GM19328 (cell line): ENCODE measurements at regions not wholly inside any gene's neighbourhood (a gene's known extent, or its start where the extent isn't known, plus 50 kb on each side); places are given as distances from the start of the nearest gene placed in this dataset.
"Not testable (repeated sequence)": the region's sequence is repeated elsewhere in the genome, so short reads cannot be mapped to it uniquely, and the experiment has no call there.

Experiments
- ATAC-seq: cut with Tn5 transposase; IDR thresholded peaks from one replicate; pipeline ENCODE4 v1.9.1; 2021; ENCODE audit warnings: mild to moderate bottlenecking, moderate library complexity; ENCODE audit not compliant: unreplicated experiment

DNA sequence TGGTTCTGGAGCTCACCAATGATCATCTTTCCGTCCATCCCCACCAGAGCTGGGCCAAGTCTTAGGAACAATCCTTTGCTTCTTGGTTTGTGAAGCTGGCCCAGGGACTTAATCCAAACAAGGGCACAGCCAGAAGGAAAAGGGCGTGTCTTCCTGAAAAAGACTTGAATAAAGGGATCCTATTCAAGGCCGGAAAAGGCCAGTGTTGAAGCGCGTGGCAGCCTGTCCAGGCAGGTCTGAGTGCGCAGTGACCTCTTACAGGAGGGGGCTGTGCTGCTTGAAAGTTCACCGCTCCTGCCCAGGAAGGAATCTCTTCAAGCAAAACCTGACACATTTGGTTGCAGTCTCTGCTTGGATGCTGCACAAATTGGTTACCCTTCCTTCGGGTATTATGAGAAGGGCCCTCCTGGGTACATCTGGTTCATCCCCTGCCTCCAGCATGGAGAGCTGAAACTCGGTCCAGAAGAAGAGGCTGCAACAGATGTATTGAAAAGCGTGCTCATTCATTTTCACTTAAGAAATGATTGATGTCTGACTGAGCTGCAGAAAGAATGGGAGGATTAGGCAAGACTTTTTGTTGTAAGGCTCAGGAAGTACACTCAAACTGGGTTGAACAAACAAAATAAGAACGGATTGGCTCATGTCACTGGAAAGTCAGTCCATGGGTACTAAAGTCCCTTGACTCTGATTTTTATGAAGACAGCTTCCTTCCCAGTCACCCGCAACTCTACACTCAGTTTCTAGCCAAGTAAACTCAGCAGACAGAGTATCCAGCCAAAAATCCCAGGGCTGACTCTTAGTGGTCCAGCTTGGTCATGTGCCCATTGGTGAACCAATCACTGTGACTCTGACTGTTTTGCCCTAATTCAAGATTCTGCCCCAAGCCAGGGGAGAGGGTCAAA lies 136.3 kb downstream of the TFAP2C start:
- ATAC-seq = no peak

DNA sequence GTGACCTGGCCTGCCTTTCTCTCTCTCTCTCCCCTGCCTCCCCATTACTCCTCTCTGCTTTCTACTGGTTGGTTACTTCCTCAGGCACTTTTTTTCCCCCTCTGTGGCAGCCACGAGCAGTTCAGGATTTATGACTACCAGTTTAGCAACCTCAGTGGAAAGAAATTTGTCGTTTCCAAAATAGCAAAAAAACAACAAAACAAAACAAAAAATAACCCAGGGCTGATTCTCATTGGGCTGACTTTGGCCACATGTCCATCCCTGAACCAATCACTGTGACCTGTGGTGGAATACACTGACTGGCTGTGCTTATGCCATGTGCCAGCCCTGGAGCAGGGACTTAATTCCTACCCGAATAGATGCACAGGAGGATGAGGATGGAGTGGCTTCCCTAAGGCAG lies 137.4 kb downstream of the TFAP2C start:
- no peak for ATAC-seq

DNA sequence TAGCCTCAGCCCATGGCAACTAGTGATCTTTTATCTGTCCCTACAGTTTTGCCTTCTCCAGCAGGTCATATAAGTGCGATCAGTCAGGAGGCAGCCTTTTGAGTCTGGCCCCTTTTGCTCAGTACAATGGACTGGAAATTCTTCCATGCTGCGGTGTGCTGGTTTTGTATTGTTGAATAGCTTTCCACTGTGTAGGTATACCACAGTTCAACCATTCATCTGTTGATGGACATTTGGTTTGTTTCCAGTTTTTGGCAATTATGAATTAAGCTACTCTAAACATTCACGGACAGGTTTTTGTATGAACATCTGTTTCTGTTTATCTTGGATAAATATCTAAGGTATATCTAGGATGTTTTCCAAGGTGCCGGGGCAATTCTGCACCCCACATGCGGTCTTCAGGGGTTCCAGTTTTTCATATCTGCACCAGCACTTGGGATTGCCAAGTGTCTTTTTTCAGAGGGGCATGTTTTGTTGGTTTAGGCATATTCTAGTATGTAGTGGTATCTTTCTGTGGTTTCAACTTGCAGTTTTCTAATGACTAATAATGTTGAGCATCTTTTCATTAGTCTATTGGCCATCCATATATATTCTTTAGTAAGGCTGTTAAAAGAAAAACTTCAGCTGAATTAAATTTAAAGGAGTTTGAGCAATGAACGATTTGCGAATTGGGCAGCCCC lies 141.0 kb downstream of the TFAP2C start:
- ATAC-seq = no peak

DNA sequence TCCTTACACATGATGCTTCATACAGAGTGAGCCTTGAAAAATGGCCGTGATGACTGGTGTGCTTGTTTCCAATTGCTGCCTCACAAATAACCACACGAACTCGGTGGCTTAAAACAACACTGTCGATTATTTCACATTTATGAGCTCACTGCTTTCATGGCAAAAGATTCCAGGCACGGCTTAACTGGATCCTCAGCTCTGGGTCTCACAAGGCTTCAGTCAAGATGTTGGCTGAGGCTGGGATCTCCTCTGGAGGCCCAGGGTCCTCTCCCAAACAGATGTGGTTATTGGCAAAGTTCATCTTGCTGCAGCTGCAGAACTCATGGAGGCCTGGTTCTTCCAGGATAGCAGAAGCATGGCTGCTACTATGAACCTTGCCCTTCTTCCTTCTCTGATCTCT lies 144.6 kb downstream of the TFAP2C start:
- ATAC-seq = no peak

DNA sequence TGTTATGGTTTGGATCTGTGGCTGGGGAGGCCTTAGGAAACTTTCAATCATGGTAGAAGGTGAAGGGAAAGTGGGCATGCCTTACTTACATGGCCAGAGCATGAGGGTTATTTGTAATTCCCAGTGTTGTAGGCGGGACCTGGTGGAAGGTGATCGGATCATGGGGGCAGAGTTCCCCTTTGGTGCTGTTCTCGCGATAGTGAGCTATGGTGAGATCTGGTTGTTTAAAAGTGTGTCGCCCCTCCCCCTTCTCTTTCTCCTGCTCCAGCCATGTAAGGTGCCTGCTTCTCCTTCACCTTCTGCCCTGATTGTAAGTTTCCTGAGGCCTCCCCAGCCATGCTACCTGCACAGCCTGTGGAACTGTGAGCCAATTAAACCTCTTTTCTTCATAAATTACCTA lies 145.8 kb downstream of the TFAP2C start:
- ATAC-seq = no peak

DNA sequence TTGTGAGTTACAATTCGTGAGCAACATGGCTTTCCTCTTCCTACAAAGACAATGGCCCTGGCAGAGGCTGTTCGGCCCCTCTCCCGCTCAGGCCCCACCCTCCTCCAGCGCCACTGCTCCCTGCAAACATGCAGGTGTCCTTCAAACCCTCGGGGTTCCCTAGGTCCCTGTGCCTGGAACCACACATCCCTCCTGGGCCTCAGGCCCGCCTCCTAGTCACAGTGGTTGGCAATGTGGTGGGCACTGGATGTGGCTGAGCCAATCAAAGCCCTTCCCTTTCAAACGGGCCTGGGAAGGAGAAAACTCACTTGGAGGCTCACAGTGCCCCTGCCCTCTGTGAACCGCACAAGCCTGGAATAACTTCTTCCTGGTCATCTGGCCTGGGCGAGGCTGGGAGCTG lies 147.2 kb downstream of the TFAP2C start:
- ATAC-seq = no peak

DNA sequence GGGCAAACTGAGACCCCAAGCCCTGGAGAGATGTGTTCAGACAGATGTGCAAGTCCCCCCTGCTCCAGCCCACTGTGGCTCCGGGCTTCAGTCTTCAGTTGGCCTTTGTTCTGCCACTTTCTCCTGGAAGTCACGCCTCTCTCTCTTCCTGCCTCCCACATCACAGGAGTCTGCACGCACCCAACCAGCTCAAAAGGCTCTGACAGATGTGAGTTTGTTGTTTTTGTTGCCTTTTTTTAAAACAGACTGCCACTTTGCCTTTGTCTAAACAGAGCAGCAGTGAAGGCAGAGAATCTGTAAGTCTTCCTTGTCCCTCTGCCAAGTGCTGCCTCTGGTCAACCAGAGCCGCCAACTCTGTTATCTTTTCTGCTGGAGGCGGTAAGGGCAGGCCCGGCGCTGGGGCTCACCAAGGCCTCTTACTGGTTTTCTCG lies 149.7 kb downstream of the TFAP2C start:
- no peak for ATAC-seq

DNA sequence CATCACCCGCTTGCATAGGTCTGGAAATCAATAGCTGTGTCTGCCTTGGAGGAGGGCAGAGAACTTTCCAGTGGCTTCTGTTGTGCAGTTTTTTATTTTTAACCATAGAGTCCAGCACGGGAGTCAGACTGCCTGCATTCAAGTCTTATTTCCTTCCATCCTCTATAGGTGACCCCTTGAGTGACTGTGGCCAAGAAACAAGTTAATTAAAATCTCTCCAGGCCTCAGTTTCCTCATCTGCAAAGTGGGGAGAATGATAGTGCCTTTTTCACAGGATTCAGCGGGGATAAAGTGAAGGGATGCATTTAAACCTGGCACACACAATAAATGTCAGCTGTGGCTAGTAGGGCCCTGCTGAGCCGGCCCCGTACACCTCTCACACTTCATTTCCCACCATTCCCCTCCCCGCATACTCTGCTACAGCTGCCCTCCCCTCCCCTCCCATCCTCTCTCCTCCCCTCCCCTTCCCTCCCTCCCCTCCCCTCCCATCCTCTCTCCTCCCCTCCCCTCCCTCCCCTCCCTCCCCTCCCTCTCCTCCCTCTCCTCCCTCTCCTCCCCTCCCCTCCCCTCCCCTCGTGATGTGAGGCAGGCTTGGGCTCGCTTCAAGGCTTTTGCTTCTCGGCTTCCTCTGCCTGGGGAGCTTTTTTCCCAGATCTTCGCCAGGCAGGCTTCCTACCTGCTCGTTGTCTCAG lies 150.5 kb downstream of the TFAP2C start:
- ATAC-seq = no peak

DNA sequence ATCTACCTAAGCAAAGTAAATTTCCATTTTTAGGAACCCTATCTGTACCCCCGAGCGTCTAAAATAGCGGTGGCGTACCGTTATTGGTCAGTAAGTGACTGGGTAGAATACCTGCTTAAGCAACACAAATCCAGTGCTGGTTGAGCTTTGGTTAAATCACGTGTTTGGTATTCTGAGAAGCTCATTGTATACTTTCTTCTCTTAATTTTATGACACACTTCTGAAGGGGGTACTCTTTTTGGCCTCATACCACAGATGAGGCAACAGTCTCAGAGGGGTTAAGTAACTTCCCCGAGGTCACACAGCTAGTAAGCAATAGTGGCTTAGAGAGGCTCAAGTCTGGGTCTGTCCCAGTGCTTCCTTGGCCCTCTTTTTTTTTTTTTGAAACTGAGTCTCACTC lies 151.2 kb downstream of the TFAP2C start:
- ATAC-seq = no peak

DNA sequence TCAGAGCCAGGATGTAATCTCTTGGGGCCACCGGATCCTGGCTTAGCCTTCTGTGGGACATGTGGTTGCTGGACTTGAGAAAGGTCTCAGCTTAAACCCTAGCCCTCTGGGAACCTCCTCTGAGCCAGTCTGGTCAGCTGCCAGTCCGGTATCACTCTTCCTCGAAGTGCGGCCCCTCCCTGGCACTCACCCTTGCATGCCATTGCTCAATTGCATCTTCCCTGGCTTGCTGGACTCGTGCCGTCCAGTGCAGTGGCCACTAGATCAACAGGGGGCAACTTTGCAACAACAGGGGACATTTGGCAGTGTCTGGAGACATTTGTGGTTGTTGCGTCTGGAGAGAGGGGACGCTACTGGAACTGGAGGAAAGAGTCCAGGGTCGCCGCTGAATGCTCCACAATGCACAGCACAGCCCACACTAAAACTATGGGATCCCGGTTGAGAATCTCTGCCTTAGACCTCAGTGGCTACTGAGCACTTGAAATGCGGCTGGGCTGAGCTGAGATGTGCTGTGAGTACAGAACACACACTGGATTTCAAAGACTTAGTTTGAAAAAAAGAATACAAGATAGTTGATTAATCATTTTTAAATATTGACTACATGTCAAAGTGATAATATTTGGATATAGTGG lies 152.1 kb downstream of the TFAP2C start:
- no peak for ATAC-seq

DNA sequence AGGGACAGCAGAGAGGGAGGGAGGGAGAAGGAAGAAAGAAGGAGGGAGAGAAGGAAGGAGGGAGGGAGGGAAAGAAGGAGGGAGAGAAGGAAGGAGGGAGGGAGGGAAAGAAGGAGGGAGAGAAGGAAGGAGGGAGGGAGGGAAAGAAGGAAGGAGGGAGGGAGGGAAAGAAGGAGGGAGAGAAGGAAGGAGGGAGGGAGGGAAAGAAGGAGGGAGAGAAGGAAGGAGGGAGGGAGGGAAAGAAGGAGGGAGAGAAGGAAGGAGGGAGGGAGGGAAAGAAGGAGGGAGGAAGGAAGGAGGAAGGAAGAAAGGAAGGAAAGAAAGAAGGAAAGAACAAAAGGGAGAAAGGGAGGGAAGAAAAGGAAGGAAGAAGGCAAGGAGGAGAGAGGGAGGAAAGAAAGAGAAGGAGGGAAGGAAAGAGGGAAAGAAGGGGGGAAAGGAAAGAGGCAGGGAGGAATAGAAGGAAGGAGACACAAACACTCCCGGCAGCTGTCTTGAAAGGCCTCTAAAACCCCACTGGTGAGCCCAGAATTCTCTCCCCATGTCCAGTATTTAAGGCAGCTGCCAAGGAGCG lies 153.0 kb downstream of the TFAP2C start:
- ATAC-seq = not testable (repeated sequence)

DNA sequence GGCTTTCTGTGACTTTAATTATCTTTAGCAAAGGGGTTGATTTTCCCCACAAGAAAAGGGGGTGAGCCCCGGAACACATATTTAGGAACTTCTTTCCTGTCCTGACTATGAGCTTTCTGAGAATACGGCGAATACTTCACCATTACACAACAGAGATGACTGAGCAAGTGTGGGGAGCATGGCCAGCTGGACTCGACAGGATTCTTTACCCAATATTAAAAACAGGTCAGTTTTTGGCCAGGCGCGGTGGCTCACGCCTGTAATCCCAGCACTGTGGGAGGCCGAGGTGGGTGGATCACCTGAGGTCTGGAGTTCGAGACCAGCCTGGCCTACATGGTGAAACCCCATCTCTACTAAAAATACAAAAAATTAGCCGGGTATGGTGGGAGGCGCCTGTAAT lies 153.7 kb downstream of the TFAP2C start:
- not testable (repeated sequence) for ATAC-seq

DNA sequence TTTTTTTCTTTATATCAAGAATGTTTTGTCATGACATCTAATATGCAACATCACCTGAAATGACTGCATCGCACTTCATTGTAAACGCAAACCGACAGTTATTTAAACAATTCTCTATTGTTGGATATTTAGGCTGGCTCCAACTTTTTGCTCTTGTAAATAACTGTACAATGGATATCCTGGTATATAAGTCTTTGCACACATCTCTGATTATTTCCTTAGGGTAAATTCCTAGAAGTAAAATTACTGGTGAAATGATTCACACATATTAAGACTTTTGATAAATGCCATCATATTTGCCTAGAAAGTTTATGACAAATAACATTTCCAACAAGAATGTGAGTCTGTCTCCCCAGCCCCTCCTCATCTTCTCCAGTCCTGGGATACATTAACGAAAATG lies 154.7 kb downstream of the TFAP2C start:
- no peak for ATAC-seq

DNA sequence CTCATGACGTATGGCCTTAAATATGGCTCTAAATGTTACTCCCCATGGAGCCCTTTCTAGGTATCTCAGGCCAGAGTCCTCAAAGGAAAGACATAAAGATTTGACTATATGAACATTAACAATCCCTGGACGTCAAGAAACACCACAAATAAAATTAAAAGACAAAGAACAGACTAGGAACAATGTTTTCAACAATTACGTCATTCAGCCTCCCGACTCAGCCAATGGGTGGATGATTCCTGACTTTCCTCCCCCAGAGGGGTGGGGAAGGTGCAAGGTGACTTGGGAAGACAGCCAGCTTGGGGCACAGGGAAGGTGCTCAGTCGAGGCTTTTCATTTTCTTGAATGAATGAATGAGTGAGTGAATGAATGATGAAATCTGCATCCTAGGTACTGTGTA lies 157.4 kb downstream of the TFAP2C start:
- ATAC-seq = no peak

DNA sequence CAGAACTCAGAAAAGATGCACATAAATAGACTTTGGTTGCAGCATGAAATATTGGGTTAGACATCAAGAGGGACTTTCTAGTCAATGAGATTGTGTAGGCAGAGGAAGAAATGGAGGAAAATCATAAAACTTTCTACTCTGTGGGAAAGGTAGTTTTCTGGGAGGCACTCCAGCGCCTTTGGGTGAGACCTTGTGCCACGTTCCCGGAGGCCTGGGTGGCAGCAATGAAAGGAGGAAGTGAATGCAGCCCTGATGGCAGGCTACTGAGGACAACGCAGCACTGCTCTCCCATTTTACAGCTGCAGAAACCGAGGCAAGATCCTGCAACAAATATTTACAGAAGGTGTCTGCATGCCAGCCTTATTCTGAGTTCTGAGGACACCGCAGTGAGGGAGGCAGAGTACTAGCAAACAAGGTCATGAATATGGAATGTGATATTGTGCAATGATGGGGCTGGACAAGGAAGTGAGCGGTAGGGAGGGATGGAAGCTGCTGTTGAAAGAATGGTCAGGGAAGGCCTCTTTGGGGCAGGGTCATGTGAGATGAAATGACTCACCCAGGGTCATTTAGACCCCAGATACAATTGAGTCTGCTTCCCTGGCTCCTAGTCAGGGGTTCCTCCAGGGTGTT lies 159.1 kb downstream of the TFAP2C start:
- no peak for ATAC-seq

DNA sequence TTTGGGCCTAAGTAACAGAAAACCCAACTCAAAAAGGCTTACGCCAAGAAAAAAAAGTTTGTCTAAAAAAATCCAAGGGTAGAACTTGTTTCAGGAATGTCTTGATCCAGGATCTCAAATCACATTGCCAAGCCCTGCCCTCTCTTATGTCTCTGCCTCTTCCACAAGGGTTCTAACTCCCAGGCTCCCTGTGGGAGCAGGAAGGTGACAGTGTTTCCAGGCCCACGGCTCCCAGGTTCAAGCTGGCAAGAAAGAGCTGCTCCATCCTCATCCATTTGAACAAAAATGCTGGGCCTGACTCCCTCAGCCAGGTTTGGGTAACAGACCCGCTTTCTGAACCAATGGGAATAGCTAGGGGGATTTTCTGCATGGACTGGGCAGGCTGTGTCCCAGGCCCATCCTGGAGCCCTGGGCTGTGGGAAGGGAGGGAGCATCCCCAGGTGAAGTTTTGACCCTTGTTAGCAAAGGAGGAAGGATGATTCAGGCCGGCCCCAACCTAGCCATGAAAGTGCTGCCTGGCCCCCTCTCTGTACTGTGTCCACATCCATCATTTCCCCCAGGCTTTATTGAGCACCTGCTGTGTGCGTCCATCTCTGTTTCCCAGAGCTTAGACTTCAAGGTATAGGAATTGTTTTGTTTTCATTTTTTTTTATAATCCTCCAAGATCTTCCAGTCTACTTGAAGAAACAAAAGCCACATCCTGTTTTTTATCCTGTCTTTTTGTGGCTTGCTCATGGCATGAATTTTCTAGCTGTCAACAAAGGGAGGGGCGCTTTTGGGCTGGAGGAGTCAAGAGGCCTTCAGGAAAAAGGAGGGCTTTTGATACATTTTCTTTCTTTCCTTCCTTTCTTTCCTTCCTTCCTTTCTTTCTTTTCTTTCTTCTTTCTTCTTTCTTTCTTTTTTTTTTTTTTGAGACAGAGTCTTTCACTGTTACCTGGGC lies 159.8 kb downstream of the TFAP2C start:
- ATAC-seq = no peak

DNA sequence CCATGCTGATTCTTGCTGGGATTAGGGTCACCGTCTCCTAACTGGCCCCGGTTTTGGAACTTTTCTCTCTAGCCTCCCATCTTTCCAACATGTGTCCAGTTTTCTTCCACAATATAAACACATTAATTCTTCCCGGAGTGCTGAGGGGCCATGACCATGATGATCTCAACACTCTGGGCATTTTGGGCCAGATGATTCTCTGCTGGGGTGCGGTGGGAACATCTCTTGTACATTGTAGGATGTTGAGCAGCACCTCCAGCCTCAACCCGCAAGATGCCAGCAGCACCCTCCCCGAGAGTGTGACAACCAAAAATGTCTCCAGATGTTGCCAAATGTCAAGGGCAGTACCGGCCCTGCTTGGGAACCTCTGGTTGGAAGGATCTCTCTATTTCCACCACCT lies 164.8 kb downstream of the TFAP2C start:
- ATAC-seq = no peak

DNA sequence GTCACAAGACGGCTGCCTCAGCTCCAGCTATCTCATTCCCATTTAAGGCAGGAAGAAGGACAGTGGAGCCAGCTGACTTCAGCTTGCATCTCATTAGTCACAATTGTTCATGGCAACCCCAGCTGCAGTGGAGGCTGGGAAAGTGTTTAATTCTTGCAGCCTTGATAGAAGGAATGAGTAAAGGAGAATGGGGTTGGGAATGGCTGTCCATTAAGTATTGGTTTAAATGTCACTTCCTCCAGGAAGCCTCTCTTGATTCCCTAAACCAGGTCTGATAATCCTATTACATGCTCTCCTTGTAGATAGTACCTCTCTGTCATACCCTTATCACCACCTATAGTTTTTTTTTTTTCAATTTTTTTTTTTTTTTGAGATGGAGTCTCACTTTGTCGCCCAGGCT lies 166.4 kb downstream of the TFAP2C start:
- ATAC-seq = no peak

DNA sequence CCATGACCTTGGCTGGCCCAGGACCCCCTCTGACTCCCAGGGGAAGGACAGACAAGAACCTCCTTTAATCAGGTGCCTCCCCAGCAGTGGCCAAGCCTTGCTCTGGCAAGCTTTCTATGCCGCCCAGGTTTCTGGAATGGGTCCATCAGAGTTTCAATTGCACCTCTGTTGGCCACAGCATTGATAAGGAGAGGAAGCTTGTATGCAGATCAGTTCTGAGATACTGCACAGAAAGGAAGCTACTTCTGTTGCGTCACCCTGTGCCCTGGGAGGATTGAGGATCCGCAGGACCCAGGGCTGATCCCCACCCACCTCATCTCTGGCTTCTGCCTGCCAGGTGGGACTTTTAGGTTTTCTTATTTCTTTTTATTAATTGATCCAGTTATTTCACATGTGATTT lies 167.2 kb downstream of the TFAP2C start:
- no peak for ATAC-seq
